ENCODE measurements at regions not wholly inside any gene's neighbourhood (a gene's known extent, or its start where the extent isn't known, plus 50 kb on each side); places are given as distances from the start of the nearest gene placed in this dataset.

DNA sequence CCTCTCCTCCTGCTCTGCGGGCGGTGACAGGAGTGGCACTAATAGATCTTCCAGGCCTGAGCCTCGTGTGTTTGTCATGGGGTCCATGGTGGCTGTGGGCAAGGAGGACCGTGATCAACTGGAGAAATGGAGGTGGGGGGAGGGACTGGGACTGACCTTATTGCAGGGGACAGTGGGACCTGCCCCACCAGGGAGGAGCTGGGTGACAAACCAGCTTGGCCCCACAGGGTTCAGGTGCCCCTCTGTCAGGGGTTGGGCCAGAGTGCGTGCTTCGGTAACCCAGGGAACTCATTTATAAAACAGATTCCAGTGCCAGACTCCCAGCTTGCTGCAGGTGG, 366.5 kb downstream of the BCOR start:
- H3K36me3 ChIP-seq (ENCODE audit: control insufficient read depth in 4 of 4, insufficient read depth in 3 of 4, low read depth in 1 of 4, low read length in 3 of 4): no peaks in the 10 kb centered on the region
- H3K9me3 ChIP-seq (ENCODE audit: control insufficient read depth in 4 of 4, low read length in 3 of 4): peaks cover 0 to 3% (median 0%) of the 10 kb centered on the region in 4 donors
- no peak overlapping the region for H3K9ac ChIP-seq (ENCODE audit: low read depth in 1 of 2, low read length in 2 of 2)
- WGBS: 76% methylated on average over 6 of the region's 6 CpGs
- TF ChIP-seq SP1 (IDR thresholded peaks at IDR 0.05) (no peak), HNF4G (IDR thresholded peaks at IDR 0.05) (no peak), GABPA (IDR thresholded peaks at IDR 0.05 in 1 of 2, conservative IDR thresholded peaks at IDR 0.05 in 1 of 2) (no peak), RXRA (IDR thresholded peaks at IDR 0.05) (no peak), FOXA1 (IDR thresholded peaks at IDR 0.05) (no peak), NR2F2 (IDR thresholded peaks at IDR 0.05) (no peak), CTCF (IDR thresholded peaks at IDR 0.05; ENCODE audit: low read depth, low read length, missing input control) (no peak), FOXA2 (IDR thresholded peaks at IDR 0.05) (no peak), TAF1 (conservative IDR thresholded peaks at IDR 0.05) (no peak), JUND (IDR thresholded peaks at IDR 0.05) (no peak), HNF4A (conservative IDR thresholded peaks at IDR 0.05) (no peak)
- TF ChIP-seq, protein P1, sequence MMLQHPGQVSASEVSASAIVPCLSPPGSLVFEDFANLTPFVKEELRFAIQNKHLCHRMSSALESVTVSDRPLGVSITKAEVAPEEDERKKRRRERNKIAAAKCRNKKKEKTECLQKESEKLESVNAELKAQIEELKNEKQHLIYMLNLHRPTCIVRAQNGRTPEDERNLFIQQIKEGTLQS (IDR thresholded peaks at IDR 0.05): no peak
- TF ChIP-seq, protein P2, sequence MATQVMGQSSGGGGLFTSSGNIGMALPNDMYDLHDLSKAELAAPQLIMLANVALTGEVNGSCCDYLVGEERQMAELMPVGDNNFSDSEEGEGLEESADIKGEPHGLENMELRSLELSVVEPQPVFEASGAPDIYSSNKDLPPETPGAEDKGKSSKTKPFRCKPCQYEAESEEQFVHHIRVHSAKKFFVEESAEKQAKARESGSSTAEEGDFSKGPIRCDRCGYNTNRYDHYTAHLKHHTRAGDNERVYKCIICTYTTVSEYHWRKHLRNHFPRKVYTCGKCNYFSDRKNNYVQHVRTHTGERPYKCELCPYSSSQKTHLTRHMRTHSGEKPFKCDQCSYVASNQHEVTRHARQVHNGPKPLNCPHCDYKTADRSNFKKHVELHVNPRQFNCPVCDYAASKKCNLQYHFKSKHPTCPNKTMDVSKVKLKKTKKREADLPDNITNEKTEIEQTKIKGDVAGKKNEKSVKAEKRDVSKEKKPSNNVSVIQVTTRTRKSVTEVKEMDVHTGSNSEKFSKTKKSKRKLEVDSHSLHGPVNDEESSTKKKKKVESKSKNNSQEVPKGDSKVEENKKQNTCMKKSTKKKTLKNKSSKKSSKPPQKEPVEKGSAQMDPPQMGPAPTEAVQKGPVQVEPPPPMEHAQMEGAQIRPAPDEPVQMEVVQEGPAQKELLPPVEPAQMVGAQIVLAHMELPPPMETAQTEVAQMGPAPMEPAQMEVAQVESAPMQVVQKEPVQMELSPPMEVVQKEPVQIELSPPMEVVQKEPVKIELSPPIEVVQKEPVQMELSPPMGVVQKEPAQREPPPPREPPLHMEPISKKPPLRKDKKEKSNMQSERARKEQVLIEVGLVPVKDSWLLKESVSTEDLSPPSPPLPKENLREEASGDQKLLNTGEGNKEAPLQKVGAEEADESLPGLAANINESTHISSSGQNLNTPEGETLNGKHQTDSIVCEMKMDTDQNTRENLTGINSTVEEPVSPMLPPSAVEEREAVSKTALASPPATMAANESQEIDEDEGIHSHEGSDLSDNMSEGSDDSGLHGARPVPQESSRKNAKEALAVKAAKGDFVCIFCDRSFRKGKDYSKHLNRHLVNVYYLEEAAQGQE (IDR thresholded peaks at IDR 0.05): no peak
- TF ChIP-seq, protein P3, sequence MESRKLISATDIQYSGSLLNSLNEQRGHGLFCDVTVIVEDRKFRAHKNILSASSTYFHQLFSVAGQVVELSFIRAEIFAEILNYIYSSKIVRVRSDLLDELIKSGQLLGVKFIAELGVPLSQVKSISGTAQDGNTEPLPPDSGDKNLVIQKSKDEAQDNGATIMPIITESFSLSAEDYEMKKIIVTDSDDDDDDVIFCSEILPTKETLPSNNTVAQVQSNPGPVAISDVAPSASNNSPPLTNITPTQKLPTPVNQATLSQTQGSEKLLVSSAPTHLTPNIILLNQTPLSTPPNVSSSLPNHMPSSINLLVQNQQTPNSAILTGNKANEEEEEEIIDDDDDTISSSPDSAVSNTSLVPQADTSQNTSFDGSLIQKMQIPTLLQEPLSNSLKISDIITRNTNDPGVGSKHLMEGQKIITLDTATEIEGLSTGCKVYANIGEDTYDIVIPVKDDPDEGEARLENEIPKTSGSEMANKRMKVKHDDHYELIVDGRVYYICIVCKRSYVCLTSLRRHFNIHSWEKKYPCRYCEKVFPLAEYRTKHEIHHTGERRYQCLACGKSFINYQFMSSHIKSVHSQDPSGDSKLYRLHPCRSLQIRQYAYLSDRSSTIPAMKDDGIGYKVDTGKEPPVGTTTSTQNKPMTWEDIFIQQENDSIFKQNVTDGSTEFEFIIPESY (IDR thresholded peaks at IDR 0.05): no peak
- TF ChIP-seq, protein P4, sequence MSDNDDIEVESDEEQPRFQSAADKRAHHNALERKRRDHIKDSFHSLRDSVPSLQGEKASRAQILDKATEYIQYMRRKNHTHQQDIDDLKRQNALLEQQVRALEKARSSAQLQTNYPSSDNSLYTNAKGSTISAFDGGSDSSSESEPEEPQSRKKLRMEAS (IDR thresholded peaks at IDR 0.05): no peak
- peaks cover 8 to 28% (median 22%) of the 10 kb centered on the region in 4 donors for H3K4me1 ChIP-seq (ENCODE audit: control insufficient read depth in 4 of 4, insufficient read depth in 4 of 4, low read length in 3 of 4)
- H3K27me3 ChIP-seq (ENCODE audit: control insufficient read depth in 4 of 4, insufficient read depth in 4 of 4, low read length in 3 of 4): no peaks in the 10 kb centered on the region
- no peak for DNase-seq (ENCODE audit: low spot score)
- no peak overlapping the region for H3K27ac ChIP-seq (ENCODE audit: low read depth in 1 of 2, low read length in 2 of 2)
- H3K4me3 ChIP-seq (ENCODE audit: low read depth in 1 of 3, low read length in 3 of 3): no peak overlapping the region

- WGBS: 85% methylated on average over 4 of the region's 4 CpGs
- Histone ChIP-seq H3K36me3 (ENCODE audit: control insufficient read depth in 4 of 4, insufficient read depth in 3 of 4, low read depth in 1 of 4, low read length in 3 of 4) (no peaks in the 10 kb centered on the region), H3K9me3 (ENCODE audit: control insufficient read depth in 4 of 4, low read length in 3 of 4) (peaks cover 0 to 3% (median 0%) of the 10 kb centered on the region in 4 donors), H3K4me1 (ENCODE audit: control insufficient read depth in 4 of 4, insufficient read depth in 4 of 4, low read length in 3 of 4) (peaks cover 8 to 30% (median 24%) of the 10 kb centered on the region in 4 donors), H3K4me3 (ENCODE audit: low read depth in 1 of 3, low read length in 3 of 3) (no peak overlapping the region), H3K9ac (ENCODE audit: low read depth in 1 of 2, low read length in 2 of 2) (no peak overlapping the region), H3K27me3 (ENCODE audit: control insufficient read depth in 4 of 4, insufficient read depth in 4 of 4, low read length in 3 of 4) (no peaks in the 10 kb centered on the region), H3K27ac (ENCODE audit: low read depth in 1 of 2, low read length in 2 of 2) (no peak overlapping the region)
- no peak for DNase-seq (ENCODE audit: low spot score)
- TF ChIP-seq RAD21 (IDR thresholded peaks at IDR 0.05) (no peak), HNF4A (conservative IDR thresholded peaks at IDR 0.05) (no peak), SP1 (IDR thresholded peaks at IDR 0.05) (no peak), RXRA (IDR thresholded peaks at IDR 0.05) (no peak), JUND (IDR thresholded peaks at IDR 0.05) (no peak), FOXA2 (IDR thresholded peaks at IDR 0.05) (no peak), CTCF (IDR thresholded peaks at IDR 0.05; ENCODE audit: low read depth, low read length, missing input control) (no peak), TAF1 (conservative IDR thresholded peaks at IDR 0.05) (no peak)
- TF ChIP-seq, protein P2 (IDR thresholded peaks at IDR 0.05): no peak
Observed at GRCh38 chrX:39731735-39732134, 366.0 kb downstream of the BCOR start.
